Muscle of leg (tissue), 3 donors: ENCODE measurements at regions not wholly inside any gene's neighbourhood (a gene's known extent, or its start where the extent isn't known, plus 50 kb on each side); places are given as distances from the start of the nearest gene placed in this dataset.
"Not testable (repeated sequence)": the region's sequence is repeated elsewhere in the genome, so short reads cannot be mapped to it uniquely, and the experiment has no call there.

Experiments
- DNase-seq: peaks from one replicate; pipeline ENCODE4 v3.0.0; 2013
- H3K27ac ChIP-seq: one replicate; pipeline ENCODE4 v1.5.1; 2013; ENCODE audit warnings: mild to moderate bottlenecking, low read length, control low read depth
- H3K27me3 ChIP-seq: one replicate; pipeline ENCODE4 v1.6.1; 2013; ENCODE audit warnings: low read length; ENCODE audit not compliant: control insufficient read depth, insufficient read depth
- H3K36me3 ChIP-seq: one replicate; pipeline ENCODE4 v1.6.1; 2013; ENCODE audit warnings: low read length; ENCODE audit not compliant: control insufficient read depth, insufficient read depth
- H3K4me1 ChIP-seq: one replicate; pipeline ENCODE4 v1.6.1; 2013; ENCODE audit warnings: low read length; ENCODE audit not compliant: control insufficient read depth, insufficient read depth
- H3K4me3 ChIP-seq: one replicate; pipeline ENCODE4 v1.5.1; 2013; ENCODE audit warnings: low read length, control low read depth
- H3K9me3 ChIP-seq: replicated peaks from 2 replicates; pipeline ENCODE4 v1.6.1; 2013; ENCODE audit warnings: low read depth, low read length; ENCODE audit not compliant: control insufficient read depth
- WGBS: methylation state at CpG from one replicate; pipeline ENCODE4 v1.1.5; 2013; ENCODE audit warnings: missing lambda C conversion rate; ENCODE audit not compliant: insufficient coverage; 5-methylcytosine and 5-hydroxymethylcytosine counted together

DNA sequence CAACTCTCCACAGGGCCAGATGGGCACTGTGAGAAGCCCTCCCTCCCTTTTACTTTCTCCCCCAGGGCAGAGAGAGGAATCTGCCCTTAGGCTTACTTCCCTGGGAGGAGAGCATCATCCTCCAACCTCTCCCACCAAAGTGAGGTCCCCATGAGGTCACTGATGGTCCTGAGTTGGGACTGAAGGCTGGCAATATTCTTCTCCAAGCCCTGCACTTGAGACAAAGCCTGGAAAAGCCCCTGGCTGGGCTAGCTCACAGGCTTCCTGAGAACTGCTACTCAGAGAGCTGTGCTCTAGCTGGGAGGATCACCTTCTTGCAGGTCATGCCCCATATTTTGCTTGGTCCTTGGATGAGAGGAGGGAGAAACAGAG lies 110.0 kb upstream of the MEF2A start:
- H3K27ac ChIP-seq = peak overlapping the region; percentile 79
- H3K4me1 ChIP-seq = peaks cover 50% of the 10 kb centered on the region
- DNase-seq = no peak

DNA sequence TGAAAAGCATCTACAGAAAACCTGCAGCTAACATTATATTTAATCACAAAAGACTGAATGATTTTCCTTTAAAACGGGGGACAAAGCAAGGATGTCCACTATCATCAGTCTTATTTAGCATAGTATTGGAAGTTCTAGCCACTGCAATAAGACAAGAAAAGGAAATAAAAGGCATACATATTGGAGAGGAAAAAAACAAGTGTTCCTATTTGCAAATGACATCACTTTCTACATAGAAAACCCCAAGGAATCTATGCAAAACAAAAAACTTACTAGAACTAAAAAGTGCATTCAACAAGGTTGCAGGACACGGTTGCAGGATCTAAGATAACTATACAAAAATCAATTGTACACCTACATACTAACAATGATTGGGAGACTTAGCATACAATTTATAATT lies 101.6 kb upstream of the MEF2A start:
- H3K4me3 ChIP-seq = no peak overlapping the region
- WGBS = no CpG with 5 or more reads among the region's 2 CpGs
- H3K4me1 ChIP-seq = no peaks in the 10 kb centered on the region
- no peaks in the 10 kb centered on the region for H3K27me3 ChIP-seq
- peaks cover 13% of the 10 kb centered on the region for H3K9me3 ChIP-seq
- H3K36me3 ChIP-seq = no peaks in the 10 kb centered on the region
- DNase-seq = no peak
- no peak overlapping the region for H3K27ac ChIP-seq

More for the DNA sequence above, 110.0 kb upstream of the MEF2A start:
- Histone ChIP-seq H3K4me3 (no peak overlapping the region), H3K9me3 (no peaks in the 10 kb centered on the region), H3K27me3 (no peaks in the 10 kb centered on the region), H3K36me3 (no peaks in the 10 kb centered on the region)

DNA sequence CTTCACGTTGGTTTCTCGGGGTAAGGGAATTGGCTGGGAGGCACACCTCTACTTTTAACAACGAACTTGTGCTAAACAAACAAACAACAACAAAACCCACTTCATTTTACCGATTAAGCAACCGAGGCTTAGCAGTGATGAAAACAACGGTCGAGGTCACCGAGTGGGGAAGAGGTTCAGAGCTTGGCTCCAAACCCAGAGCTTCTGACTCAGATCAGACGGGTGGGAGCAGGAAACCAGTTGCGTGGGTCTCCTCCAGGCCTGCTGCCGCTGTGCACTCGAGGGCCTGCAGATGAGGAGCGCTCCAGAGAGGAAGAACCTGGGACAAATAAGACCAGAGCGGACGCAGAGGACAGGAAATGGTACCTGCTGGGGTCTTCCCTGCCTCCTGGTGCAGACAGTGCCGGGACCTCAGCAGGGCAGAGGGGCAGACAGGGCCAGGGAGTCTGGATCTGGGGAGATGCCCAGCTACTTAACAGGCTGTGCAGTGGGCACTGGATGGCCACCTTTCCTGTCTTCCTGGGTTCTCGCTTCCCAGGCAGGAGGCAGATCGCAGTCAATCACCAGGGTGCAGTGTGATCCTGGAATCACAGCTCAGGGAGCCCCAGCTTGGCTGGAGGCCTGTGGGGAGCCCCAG lies 99.0 kb upstream of the MEF2A start:
- H3K27me3 ChIP-seq = no peaks in the 10 kb centered on the region
- H3K4me3 ChIP-seq = no peak overlapping the region
- no peaks in the 10 kb centered on the region for H3K36me3 ChIP-seq
- 84% methylated on average over 14 of the region's 18 CpGs for WGBS
- no peak overlapping the region for H3K27ac ChIP-seq
- peaks cover 13% of the 10 kb centered on the region for H3K9me3 ChIP-seq
- no peaks in the 10 kb centered on the region for H3K4me1 ChIP-seq
- DNase-seq = no peak

DNA sequence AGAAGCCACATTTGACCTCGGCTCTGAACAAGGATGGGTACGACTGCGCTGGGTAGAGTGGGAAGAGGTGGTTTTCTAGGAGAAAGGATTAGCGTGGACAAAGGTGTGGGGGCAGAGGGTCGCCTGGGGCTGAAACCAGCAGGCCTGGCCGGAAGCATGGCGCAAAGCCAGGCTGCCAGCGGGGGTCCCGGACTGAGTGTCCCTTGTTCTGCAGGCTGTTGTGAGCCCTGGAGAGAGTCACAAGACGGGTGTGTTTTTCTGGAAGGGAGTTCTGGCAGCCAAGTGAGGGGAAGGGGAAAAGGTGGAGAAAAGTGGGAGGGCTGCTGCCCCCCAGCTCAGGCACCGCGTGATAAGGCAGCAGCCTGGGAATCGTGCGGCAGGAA lies 98.5 kb upstream of the MEF2A start:
- no peaks in the 10 kb centered on the region for H3K36me3 ChIP-seq
- no peak overlapping the region for H3K27ac ChIP-seq
- no peaks in the 10 kb centered on the region for H3K27me3 ChIP-seq
- WGBS = 83% methylated on average over 12 of the region's 14 CpGs
- H3K9me3 ChIP-seq = peaks cover 13% of the 10 kb centered on the region
- H3K4me1 ChIP-seq = no peaks in the 10 kb centered on the region
- DNase-seq = no peak
- no peak overlapping the region for H3K4me3 ChIP-seq

DNA sequence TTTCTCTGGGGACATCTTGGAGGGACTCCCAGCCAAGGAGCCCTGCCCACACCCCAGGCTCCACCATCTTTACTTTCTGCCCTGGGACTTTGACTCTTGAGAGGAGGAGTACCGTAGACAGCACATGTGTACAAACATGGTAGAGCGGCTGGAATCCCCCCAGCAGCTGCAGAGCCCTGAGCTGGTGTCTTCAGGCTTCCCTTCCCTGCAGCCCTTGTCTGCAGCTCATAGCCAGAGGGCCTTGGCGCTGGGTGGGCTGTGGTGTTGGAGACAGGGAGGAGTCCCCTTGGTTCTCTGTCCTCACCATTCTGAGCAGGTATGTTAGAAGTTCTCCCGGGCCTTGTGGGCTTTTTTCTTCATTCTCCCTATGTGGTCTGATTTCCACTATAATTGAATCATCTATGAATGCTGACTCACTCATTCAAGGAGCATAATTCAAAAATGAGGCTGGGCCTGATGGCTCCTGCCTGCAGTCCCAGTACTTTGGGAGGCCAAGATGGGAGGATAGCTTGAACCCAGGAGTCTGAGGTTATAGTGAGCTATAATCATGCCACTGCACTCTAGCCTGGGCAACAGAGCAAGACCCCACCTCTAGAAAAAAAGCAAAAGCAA lies 97.8 kb upstream of the MEF2A start:
- Histone ChIP-seq H3K36me3 (no peaks in the 10 kb centered on the region), H3K9me3 (peaks cover 13% of the 10 kb centered on the region), H3K27me3 (no peaks in the 10 kb centered on the region), H3K4me3 (no peak overlapping the region), H3K4me1 (peaks cover 2% of the 10 kb centered on the region), H3K27ac (no peak overlapping the region)
- no CpG with 5 or more reads among the region's 4 CpGs for WGBS
- no peak for DNase-seq

DNA sequence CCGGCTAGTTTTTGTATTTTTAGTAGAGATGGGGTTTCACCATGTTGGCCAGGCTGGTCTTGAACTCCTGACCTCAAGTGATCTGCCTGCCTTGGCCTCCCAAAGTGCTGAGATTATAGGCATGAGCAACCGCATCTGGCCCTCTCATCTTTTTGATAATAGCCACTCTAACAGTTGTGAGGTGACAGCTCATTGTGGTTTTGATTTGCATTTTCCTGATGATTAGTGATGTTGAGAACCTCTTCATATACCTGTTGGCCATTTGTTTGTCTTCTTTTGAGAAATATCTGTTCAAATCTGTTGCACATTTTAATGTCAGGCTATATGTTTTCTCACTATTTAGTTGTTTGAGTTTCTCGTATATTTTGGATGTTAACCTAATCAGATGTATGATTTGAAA lies 95.6 kb upstream of the MEF2A start:
- not testable (repeated sequence) for H3K27ac ChIP-seq, H3K27me3 ChIP-seq, H3K9me3 ChIP-seq, H3K36me3 ChIP-seq, DNase-seq, H3K4me3 ChIP-seq
- 100% methylated on average over 1 of the region's 3 CpGs for WGBS
- peaks cover 23% of the 10 kb centered on the region for H3K4me1 ChIP-seq

DNA sequence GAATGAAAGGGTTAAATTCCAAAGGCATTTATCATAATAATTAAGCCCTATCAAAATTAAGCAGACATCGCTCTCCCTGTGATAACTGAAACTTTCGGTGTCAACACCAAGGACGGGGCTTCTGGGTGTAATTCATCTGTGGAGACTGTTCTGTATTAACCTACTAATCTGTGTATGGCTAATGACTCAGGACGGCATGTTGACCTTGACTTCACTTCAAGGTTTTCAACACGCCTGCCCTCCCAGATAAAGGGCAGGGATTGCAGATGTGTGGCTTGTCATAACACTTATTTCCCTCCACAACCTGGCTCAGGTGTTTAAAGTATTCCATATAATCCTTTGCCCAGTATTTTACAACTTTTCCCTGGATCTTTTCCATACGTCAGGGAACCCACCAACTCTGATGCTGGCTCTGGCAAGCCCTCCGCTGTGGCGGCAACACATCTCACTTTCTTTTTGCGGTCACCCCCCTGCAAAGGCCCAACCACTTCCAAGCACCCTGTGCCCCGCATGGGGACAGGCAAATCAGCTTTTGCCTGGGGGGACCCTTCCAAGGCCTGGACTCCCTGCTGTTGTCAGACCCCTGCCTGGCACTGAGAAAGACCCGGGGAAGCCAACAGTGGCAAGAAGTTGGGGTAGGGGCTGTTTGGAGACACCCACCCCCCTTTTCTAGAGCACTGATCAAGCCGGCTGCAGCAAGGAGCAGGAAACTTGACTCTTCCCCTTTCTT lies 93.2 kb upstream of the MEF2A start:
- no peaks in the 10 kb centered on the region for H3K27me3 ChIP-seq
- WGBS = 83% methylated on average over 4 of the region's 12 CpGs

DNA sequence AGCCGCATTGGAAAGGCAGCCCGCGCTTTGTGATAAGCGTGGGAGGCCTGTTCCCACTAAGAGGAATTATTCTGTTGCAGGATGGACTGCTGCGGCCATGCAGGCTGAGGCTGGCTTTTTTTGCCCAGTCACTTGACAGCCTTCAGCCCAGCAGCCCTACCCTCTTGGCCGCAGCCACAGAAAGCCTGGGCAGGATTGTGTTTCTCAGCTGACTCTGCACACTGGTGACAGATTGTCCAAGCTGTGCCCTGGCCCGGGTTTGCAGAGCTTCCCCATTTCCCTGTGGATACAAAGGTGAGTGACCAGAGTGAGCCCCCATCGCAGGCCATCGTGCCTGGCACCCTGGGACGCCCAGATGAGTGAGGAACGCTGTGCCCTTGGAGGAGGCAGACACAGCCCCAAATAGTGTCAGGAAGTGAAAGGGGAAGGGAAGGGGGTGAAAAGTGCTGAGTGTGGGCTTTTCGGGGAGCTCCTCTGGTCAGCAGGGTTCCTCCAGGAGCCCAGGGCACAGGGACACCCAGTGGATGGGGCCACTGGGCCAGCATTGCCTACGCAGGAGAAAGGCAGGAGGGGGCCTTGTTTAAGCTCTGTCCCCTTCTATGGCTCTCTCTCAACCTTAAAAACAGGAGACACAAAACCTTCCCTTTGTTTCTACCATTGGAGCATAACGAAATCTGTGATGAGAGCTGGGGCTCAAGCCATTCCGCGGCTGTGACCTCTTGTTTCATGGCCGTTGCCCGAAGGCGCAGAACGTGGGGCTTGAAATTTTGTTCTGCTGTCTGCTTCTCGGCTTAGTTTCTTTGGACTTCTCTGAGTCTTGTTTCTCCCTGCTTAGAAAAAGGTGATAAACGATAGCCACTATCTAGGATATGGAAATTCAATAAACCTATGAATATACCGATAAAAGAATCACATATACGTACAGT lies 91.5 kb upstream of the MEF2A start:
- 64% methylated on average over 15 of the region's 24 CpGs for WGBS
- DNase-seq = peak; percentile 63
- Histone ChIP-seq H3K9me3 (no peaks in the 10 kb centered on the region), H3K36me3 (no peaks in the 10 kb centered on the region), H3K4me1 (peaks cover 51% of the 10 kb centered on the region), H3K27ac (peak overlapping the region; percentile 76), H3K27me3 (no peaks in the 10 kb centered on the region), H3K4me3 (no peak overlapping the region)

More for the DNA sequence above, 93.2 kb upstream of the MEF2A start:
- DNase-seq = no peak
- H3K36me3 ChIP-seq = no peaks in the 10 kb centered on the region
- H3K9me3 ChIP-seq = no peaks in the 10 kb centered on the region
- peaks cover 42% of the 10 kb centered on the region for H3K4me1 ChIP-seq
- no peak overlapping the region for H3K27ac ChIP-seq
- no peak overlapping the region for H3K4me3 ChIP-seq

DNA sequence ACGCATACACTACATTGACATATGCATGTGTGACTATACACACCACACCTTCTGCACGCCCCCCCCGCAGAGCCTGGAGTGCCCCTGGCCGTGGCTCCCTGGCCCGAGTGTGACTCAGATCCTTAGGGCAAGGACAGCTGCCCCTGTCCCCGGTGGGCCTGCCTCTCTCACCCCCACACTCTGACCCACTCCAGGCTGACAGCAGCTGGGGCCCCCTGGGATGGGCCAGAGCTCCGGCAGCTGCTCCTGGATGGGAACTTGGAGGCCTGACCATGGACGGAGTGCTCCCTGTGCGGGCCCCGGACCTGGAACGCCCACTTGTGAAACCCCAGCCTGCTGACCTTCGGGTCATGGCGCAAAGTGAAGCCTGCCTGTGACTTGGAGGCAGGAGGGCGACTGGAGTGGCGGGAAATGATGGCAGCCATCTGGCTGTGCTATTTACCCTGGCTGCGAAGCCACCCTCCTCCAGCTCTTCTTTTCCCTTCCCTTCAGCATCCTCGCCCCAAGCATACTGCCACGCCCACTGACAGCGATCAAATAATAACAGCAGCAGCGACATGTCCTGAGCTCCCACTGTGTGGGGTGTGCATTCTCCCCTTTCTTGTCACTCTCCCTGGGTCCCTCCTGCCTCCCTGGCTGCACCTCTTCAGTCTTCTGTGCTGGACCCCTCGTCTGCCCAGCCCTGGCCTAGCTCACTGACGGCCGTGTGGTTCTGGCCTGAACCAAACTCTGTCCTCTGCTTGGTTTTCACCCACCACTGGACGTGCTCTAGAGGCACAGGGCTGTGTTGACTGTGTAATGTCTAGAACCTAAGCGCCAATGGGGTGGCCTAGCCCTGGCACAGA lies 90.7 kb upstream of the MEF2A start:
- DNase-seq = peak; percentile 59
- Histone ChIP-seq H3K27me3 (no peaks in the 10 kb centered on the region), H3K36me3 (no peaks in the 10 kb centered on the region), H3K27ac (peak overlapping the region; percentile 76), H3K9me3 (no peaks in the 10 kb centered on the region), H3K4me1 (peaks cover 51% of the 10 kb centered on the region), H3K4me3 (no peak overlapping the region)
- 52% methylated on average over 22 of the region's 25 CpGs for WGBS
